ENCODE measurements at regions not wholly inside any gene's neighbourhood (a gene's known extent, or its start where the extent isn't known, plus 50 kb on each side); places are given as distances from the start of the nearest gene placed in this dataset.

- H3K4me1 Mint-ChIP-seq: no peaks in the 10 kb centered on the region
- H3K36me3 ChIP-seq (ENCODE audit: control insufficient read depth in 2 of 2, extremely low read depth in 1 of 2, insufficient read depth in 1 of 2, low read length in 1 of 2): no peaks in the 10 kb centered on the region
- DNase-seq: peak in 1 of 35 experiments; percentile 1
- H3K4me3 ChIP-seq (ENCODE audit: control insufficient read depth in 1 of 2, extremely low read depth in 1 of 2, low read length in 1 of 2): no peak overlapping the region
- no peaks in the 10 kb centered on the region for H3K4me1 ChIP-seq (ENCODE audit: control insufficient read depth in 1 of 2, extremely low read depth in 1 of 2, insufficient read depth in 2 of 2, low read length in 2 of 2)
- WGBS (ENCODE audit: insufficient coverage): 100% methylated on average over 1 of the region's 3 CpGs
- H3K9me3 ChIP-seq: no peaks in the 10 kb centered on the region
- ChIA-PET POLR2A (interaction anchor here in 1 of 2 donors (0.6 kb wide), 1 partner anchor 27 kb away, joined by 3 read pairs; no protein-coding TSS in a partner anchor), CTCF (interaction anchor here in 1 of 2 donors (0.6 kb wide), 1 partner anchor 606 kb away, joined by 4 read pairs; no protein-coding TSS in a partner anchor)
- no peak overlapping the region for H3K4me3 Mint-ChIP-seq
- peaks cover 0 to 3% of the 10 kb centered on the region in 2 donors for H3K27me3 Mint-ChIP-seq
- no peaks in the 10 kb centered on the region for H3K27me3 ChIP-seq (replicated peaks in 1 of 2; ENCODE audit: control insufficient read depth in 2 of 2, extremely low read depth in 1 of 2, insufficient read depth in 2 of 2, low read length in 1 of 2)
- H3K27ac ChIP-seq (ENCODE audit: low read length): no peak overlapping the region
- no peak overlapping the region for H3K27ac Mint-ChIP-seq
- peaks cover 0 to 5% (median 3%) of the 10 kb centered on the region in 3 donors for H3K9me3 Mint-ChIP-seq
- no peak for ATAC-seq (replicated peaks in 1 of 4)
- H3K36me3 Mint-ChIP-seq: no peaks in the 10 kb centered on the region
These were observed 289.2 kb downstream of the FZD1 start for GRCh38 chr7:91553410-91553895.

GRCh38 chr7:91554883-91555282 lies 290.6 kb downstream of the FZD1 start:
- no peak for ATAC-seq (replicated peaks in 1 of 4)
- peaks cover 0 to 5% (median 3%) of the 10 kb centered on the region in 3 donors for H3K9me3 Mint-ChIP-seq
- peaks cover 0 to 3% of the 10 kb centered on the region in 2 donors for H3K27me3 Mint-ChIP-seq
- ChIA-PET POLR2A (no interaction called here), CTCF (no interaction called here)
- Histone ChIP-seq H3K4me1 (ENCODE audit: control insufficient read depth in 1 of 2, extremely low read depth in 1 of 2, insufficient read depth in 2 of 2, low read length in 2 of 2) (no peaks in the 10 kb centered on the region), H3K27ac (ENCODE audit: low read length) (no peak overlapping the region), H3K9me3 (no peaks in the 10 kb centered on the region), H3K4me3 (ENCODE audit: control insufficient read depth in 1 of 2, extremely low read depth in 1 of 2, low read length in 1 of 2) (no peak overlapping the region), H3K36me3 (ENCODE audit: control insufficient read depth in 2 of 2, extremely low read depth in 1 of 2, insufficient read depth in 1 of 2, low read length in 1 of 2) (no peaks in the 10 kb centered on the region), H3K27me3 (replicated peaks in 1 of 2; ENCODE audit: control insufficient read depth in 2 of 2, extremely low read depth in 1 of 2, insufficient read depth in 2 of 2, low read length in 1 of 2) (no peaks in the 10 kb centered on the region)
- no peak overlapping the region for H3K4me3 Mint-ChIP-seq
- WGBS (ENCODE audit: insufficient coverage): 57% methylated on average over 6 of the region's 6 CpGs
- no peak for DNase-seq
- H3K4me1 Mint-ChIP-seq: no peaks in the 10 kb centered on the region
- H3K27ac Mint-ChIP-seq: no peak overlapping the region
- H3K36me3 Mint-ChIP-seq: no peaks in the 10 kb centered on the region

GRCh38 chr7:91556239-91556638 lies 292.0 kb downstream of the FZD1 start:
- H3K9me3 ChIP-seq: no peaks in the 10 kb centered on the region
- H3K4me3 ChIP-seq (ENCODE audit: control insufficient read depth in 1 of 2, extremely low read depth in 1 of 2, low read length in 1 of 2): no peak overlapping the region
- peaks cover 0 to 1% of the 10 kb centered on the region in 2 donors for H3K27me3 Mint-ChIP-seq
- no peaks in the 10 kb centered on the region for H3K4me1 ChIP-seq (ENCODE audit: control insufficient read depth in 1 of 2, extremely low read depth in 1 of 2, insufficient read depth in 2 of 2, low read length in 2 of 2)
- 56% methylated on average over 1 of the region's 4 CpGs for WGBS (ENCODE audit: insufficient coverage)
- no peaks in the 10 kb centered on the region for H3K27me3 ChIP-seq (replicated peaks in 1 of 2; ENCODE audit: control insufficient read depth in 2 of 2, extremely low read depth in 1 of 2, insufficient read depth in 2 of 2, low read length in 1 of 2)
- ChIA-PET POLR2A (no interaction called here), CTCF (no interaction called here)
- H3K36me3 Mint-ChIP-seq: no peaks in the 10 kb centered on the region
- no peak overlapping the region for H3K27ac ChIP-seq (ENCODE audit: low read length)
- peaks cover 0 to 11% (median 3%) of the 10 kb centered on the region in 3 donors for H3K9me3 Mint-ChIP-seq
- H3K36me3 ChIP-seq (ENCODE audit: control insufficient read depth in 2 of 2, extremely low read depth in 1 of 2, insufficient read depth in 1 of 2, low read length in 1 of 2): no peaks in the 10 kb centered on the region
- H3K4me3 Mint-ChIP-seq: no peak overlapping the region
- no peak overlapping the region for H3K27ac Mint-ChIP-seq
- DNase-seq (no peak), ATAC-seq (replicated peaks in 1 of 4) (no peak)
- H3K4me1 Mint-ChIP-seq: no peaks in the 10 kb centered on the region

GRCh38 chr7:91556956-91557650 lies 292.9 kb downstream of the FZD1 start:
- DNase-seq (no peak), ATAC-seq (replicated peaks in 1 of 4) (no peak)
- Histone ChIP-seq H3K36me3 (ENCODE audit: control insufficient read depth in 2 of 2, extremely low read depth in 1 of 2, insufficient read depth in 1 of 2, low read length in 1 of 2) (no peaks in the 10 kb centered on the region), H3K4me3 (ENCODE audit: control insufficient read depth in 1 of 2, extremely low read depth in 1 of 2, low read length in 1 of 2) (no peak overlapping the region), H3K4me1 (ENCODE audit: control insufficient read depth in 1 of 2, extremely low read depth in 1 of 2, insufficient read depth in 2 of 2, low read length in 2 of 2) (no peaks in the 10 kb centered on the region), H3K9me3 (no peaks in the 10 kb centered on the region), H3K27me3 (replicated peaks in 1 of 2; ENCODE audit: control insufficient read depth in 2 of 2, extremely low read depth in 1 of 2, insufficient read depth in 2 of 2, low read length in 1 of 2) (no peaks in the 10 kb centered on the region), H3K27ac (ENCODE audit: low read length) (no peak overlapping the region)
- Mint-ChIP-seq H3K27me3 (no peaks in the 10 kb centered on the region), H3K36me3 (no peaks in the 10 kb centered on the region), H3K4me1 (no peaks in the 10 kb centered on the region), H3K9me3 (peaks cover 0 to 11% (median 3%) of the 10 kb centered on the region in 3 donors), H3K4me3 (no peak overlapping the region), H3K27ac (no peak overlapping the region)
- ChIA-PET CTCF (no interaction called here), POLR2A (no interaction called here)
- whole genome bisulfite sequencing (ENCODE audit: insufficient coverage): 100% methylated on average over 1 of the region's 7 CpGs

- peaks cover 0 to 11% (median 3%) of the 10 kb centered on the region in 3 donors for H3K9me3 Mint-ChIP-seq
- H3K9me3 ChIP-seq: no peaks in the 10 kb centered on the region
- DNase-seq: no peak
- H3K4me3 Mint-ChIP-seq: no peak overlapping the region
- WGBS (ENCODE audit: insufficient coverage): 88% methylated on average over 2 of the region's 8 CpGs
- H3K36me3 Mint-ChIP-seq: no peaks in the 10 kb centered on the region
- no peaks in the 10 kb centered on the region for H3K4me1 ChIP-seq (ENCODE audit: control insufficient read depth in 1 of 2, extremely low read depth in 1 of 2, insufficient read depth in 2 of 2, low read length in 2 of 2)
- H3K27ac ChIP-seq (ENCODE audit: low read length): no peak overlapping the region
- H3K27ac Mint-ChIP-seq: no peak overlapping the region
- POLR2A ChIA-PET: no interaction called here
- no peaks in the 10 kb centered on the region for H3K27me3 Mint-ChIP-seq
- CTCF ChIA-PET: no interaction called here
- no peak for ATAC-seq (replicated peaks in 1 of 4)
- no peaks in the 10 kb centered on the region for H3K27me3 ChIP-seq (replicated peaks in 1 of 2; ENCODE audit: control insufficient read depth in 2 of 2, extremely low read depth in 1 of 2, insufficient read depth in 2 of 2, low read length in 1 of 2)
- H3K4me3 ChIP-seq (ENCODE audit: control insufficient read depth in 1 of 2, extremely low read depth in 1 of 2, low read length in 1 of 2): no peak overlapping the region
- H3K4me1 Mint-ChIP-seq: no peaks in the 10 kb centered on the region
- no peaks in the 10 kb centered on the region for H3K36me3 ChIP-seq (ENCODE audit: control insufficient read depth in 2 of 2, extremely low read depth in 1 of 2, insufficient read depth in 1 of 2, low read length in 1 of 2)
These were observed 293.7 kb downstream of the FZD1 start for GRCh38 chr7:91557789-91558404.

GRCh38 chr7:91559947-91560346 lies 295.7 kb downstream of the FZD1 start:
- ATAC-seq (replicated peaks in 1 of 4) (no peak), DNase-seq (no peak)
- Histone ChIP-seq H3K27me3 (replicated peaks in 1 of 2; ENCODE audit: control insufficient read depth in 2 of 2, extremely low read depth in 1 of 2, insufficient read depth in 2 of 2, low read length in 1 of 2) (no peaks in the 10 kb centered on the region), H3K27ac (ENCODE audit: low read length) (no peak overlapping the region), H3K4me1 (ENCODE audit: control insufficient read depth in 1 of 2, extremely low read depth in 1 of 2, insufficient read depth in 2 of 2, low read length in 2 of 2) (no peaks in the 10 kb centered on the region), H3K4me3 (ENCODE audit: control insufficient read depth in 1 of 2, extremely low read depth in 1 of 2, low read length in 1 of 2) (no peak overlapping the region), H3K9me3 (no peaks in the 10 kb centered on the region), H3K36me3 (ENCODE audit: control insufficient read depth in 2 of 2, extremely low read depth in 1 of 2, insufficient read depth in 1 of 2, low read length in 1 of 2) (no peaks in the 10 kb centered on the region)
- Mint-ChIP-seq H3K9me3 (peaks cover 0 to 8% (median 3%) of the 10 kb centered on the region in 3 donors), H3K4me1 (no peaks in the 10 kb centered on the region), H3K27me3 (no peaks in the 10 kb centered on the region), H3K27ac (no peak overlapping the region), H3K4me3 (no peak overlapping the region), H3K36me3 (no peaks in the 10 kb centered on the region)
- WGBS (ENCODE audit: insufficient coverage): no CpG with 5 or more reads among the region's 2 CpGs
- ChIA-PET CTCF (no interaction called here), POLR2A (no interaction called here)
